Gastrocnemius medialis (tissue), 4 donors: ENCODE measurements at regions not wholly inside any gene's neighbourhood (a gene's known extent, or its start where the extent isn't known, plus 50 kb on each side); places are given as distances from the start of the nearest gene placed in this dataset.

Experiments
- ATAC-seq, 2 donors: fragments of 150-250 bp; one replicate each; pipeline ENCODE4 v1.9.1; 2016
- DNase-seq, 2 donors: peaks; one replicate each; pipeline ENCODE4 v3.0.0-alpha.2; 2019
- H3K27ac ChIP-seq, 4 donors: fragments of 200-600 bp; sonication (generic); 1 replicate in 1 of 4; 2 replicates in 3 of 4; pipeline ENCODE4 v1.5.1; 2016 to 2018; ENCODE audit warnings: mild to moderate bottlenecking in 2 of 4, moderate library complexity in 1 of 4
- H3K27me3 ChIP-seq, 3 donors: fragments of 200-600 bp; sonication (generic) in 2 of 3; 1 replicate in 1 of 3; 2 replicates in 2 of 3; pipeline versions ENCODE4 v1.5.1 to v1.6.0; 2016 to 2019; ENCODE audit warnings: mild to moderate bottlenecking in 1 of 3, moderate library complexity in 1 of 3
- H3K36me3 ChIP-seq, 2 donors: fragments of 200-600 bp; sonication (generic) in 1 of 2; one replicate each; pipeline ENCODE4 v1.5.1; 2017 to 2018
- H3K4me1 ChIP-seq, 2 donors: fragments of 200-600 bp; sonication (generic) in 1 of 2; one replicate each; pipeline ENCODE4 v1.5.1; 2016 to 2017; ENCODE audit warnings: mild to moderate bottlenecking in 2 of 2
- H3K4me3 ChIP-seq, 4 donors: fragments of 200-600 bp; sonication (generic) in 3 of 4; 1 replicate in 1 of 4; 2 replicates in 3 of 4; pipeline ENCODE4 v1.5.1; 2016 to 2019; ENCODE audit warnings: mild to moderate bottlenecking in 2 of 4
- H3K9me3 ChIP-seq, 3 donors: fragments of 200-600 bp; sonication (generic) in 2 of 3; 1 replicate in 1 of 3; 2 replicates in 2 of 3; pipeline ENCODE4 v1.5.1; 2016 to 2019
- CTCF ChIP-seq, 5 experiments: fragments of 450-650 bp in 3 of 5; fragments of 200-600 bp in 2 of 5; sonication (generic) in 2 of 5; IDR thresholded peaks in 4 of 5; conservative IDR thresholded peaks in 1 of 5; 1 replicate in 4 of 5; 2 replicates in 1 of 5; pipeline ENCODE4 v1.5.1; 2016 to 2019; ENCODE audit warnings: antibody characterized with exemption in 5 of 5, mild to moderate bottlenecking in 3 of 5, moderate library complexity in 3 of 5
- POLR2A ChIP-seq, 2 donors: fragments of 450-650 bp; IDR thresholded peaks; one replicate each; pipeline ENCODE4 v1.6.1; 2017; ENCODE audit warnings: antibody characterized with exemption in 2 of 2, mild to moderate bottlenecking in 2 of 2, moderate library complexity in 2 of 2
- in situ Hi-C, 4 donors: fragments of 200-750 bp; cut with MboI; loops; one replicate each; pipeline versions ENCODE4 v1.15.0 to v1.8.0; 2017; ENCODE audit warnings: low sequenced_read_pairs in 4 of 4
- intact Hi-C: fragments of 100-400 bp; cut with DNase I; formaldehyde crosslinking; loops from one replicate; pipeline ENCODE4 v1.15.1; 2023; ENCODE audit warnings: low total_unique reads

DNA sequence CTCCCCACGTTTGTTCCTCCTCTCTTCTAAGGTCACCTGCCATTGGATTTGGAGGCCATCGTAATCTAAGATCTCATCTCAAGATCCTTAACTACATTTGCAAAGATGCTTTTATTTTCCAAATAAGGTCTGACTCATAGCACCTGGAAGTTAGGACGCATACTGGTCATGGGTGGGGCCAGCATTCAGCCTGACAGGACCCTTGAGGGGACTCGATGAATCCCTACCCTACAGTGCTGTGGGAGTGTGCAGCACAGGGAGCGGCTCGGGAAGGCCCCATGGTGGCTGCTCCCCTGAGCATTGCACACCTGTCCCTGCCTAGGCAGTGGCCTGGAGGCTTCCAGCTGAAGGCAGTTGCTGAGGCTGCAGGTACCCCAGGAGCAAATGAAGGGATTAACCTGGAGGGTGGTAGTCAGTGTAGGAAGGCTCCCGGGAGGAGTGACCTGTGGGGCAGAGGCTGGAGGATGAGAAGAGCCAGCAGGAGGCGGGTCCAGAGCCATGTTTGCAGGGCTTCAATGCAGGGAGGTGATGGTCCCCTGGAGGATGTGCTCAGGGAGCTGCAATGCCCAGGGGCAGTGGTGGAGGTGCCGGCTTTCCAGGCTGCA lies 362.2 kb downstream of the CTTN start:
- in situ Hi-C loops: no loop called here
- no peak for DNase-seq
- H3K27me3 ChIP-seq: peaks cover 6 to 9% (median 8%) of the 10 kb centered on the region in 3 donors
- H3K4me1 ChIP-seq: no peaks in the 10 kb centered on the region
- no peaks in the 10 kb centered on the region for H3K36me3 ChIP-seq
- intact Hi-C loops: no loop called here
- TF ChIP-seq CTCF (IDR thresholded peaks at IDR 0.05 in 4 of 5, conservative IDR thresholded peaks at IDR 0.05 in 1 of 5) (no peak), POLR2A (IDR thresholded peaks at IDR 0.05) (no peak)
- no peak overlapping the region for H3K27ac ChIP-seq
- ATAC-seq: no peak
- no peaks in the 10 kb centered on the region for H3K9me3 ChIP-seq
- H3K4me3 ChIP-seq: no peak overlapping the region

DNA sequence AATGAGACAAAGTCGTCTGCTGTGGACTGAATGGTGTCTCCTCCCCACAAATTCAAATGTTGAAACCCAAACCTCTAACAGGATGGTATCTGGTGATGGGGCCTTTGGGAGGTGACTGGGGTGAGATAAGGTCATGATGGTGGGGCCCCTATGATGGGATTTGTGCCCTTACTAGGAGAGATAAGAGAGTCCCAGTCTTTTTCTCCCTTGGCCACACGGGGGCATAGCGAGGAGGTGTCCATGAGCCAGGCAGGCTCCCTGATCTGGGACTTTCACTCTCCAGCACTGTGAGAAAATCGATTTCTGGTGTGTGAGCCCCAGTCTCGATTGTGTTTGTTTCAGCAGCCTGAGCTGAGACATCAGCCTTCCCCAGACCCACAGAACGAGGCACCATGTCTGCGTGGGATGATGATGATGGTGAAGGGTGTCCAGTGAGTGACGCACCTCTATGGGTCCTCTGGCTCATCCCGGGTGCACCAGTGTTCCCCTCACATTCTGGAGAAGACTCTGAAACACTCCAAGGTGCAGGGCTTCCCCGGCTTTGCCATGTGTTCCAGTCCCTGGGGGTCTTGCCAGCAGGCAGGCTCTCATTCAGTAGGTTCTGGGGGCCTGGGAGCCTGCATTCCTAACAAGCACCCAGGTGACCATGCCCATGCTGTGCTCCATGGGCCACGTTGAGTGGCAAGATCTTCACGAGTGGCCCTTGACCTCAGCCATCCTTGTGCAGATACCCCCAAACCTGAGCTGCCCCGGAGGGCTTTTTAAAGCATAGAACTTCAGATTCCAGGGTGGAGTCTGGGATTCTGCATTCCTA lies 363.0 kb downstream of the CTTN start:
- TF ChIP-seq CTCF (IDR thresholded peaks at IDR 0.05 in 4 of 5, conservative IDR thresholded peaks at IDR 0.05 in 1 of 5) (no peak), POLR2A (IDR thresholded peaks at IDR 0.05) (no peak)
- Histone ChIP-seq H3K27ac (no peak overlapping the region), H3K9me3 (no peaks in the 10 kb centered on the region), H3K27me3 (peaks cover 0 to 7% (median 2%) of the 10 kb centered on the region in 3 donors), H3K4me3 (no peak overlapping the region), H3K36me3 (no peaks in the 10 kb centered on the region), H3K4me1 (no peaks in the 10 kb centered on the region)
- DNase-seq (no peak), ATAC-seq (no peak)
- in situ Hi-C loops (no loop called here), intact Hi-C loops (no loop called here)

- in situ Hi-C loops (no loop called here), intact Hi-C loops (no loop called here)
- no peak for DNase-seq
- Histone ChIP-seq H3K27me3 (peaks cover 0 to 4% (median 0%) of the 10 kb centered on the region in 3 donors), H3K4me3 (no peak overlapping the region), H3K36me3 (no peaks in the 10 kb centered on the region), H3K9me3 (no peaks in the 10 kb centered on the region), H3K27ac (no peak overlapping the region), H3K4me1 (no peaks in the 10 kb centered on the region)
- no peak for ATAC-seq
- no peak for TF ChIP-seq CTCF (IDR thresholded peaks at IDR 0.05 in 4 of 5, conservative IDR thresholded peaks at IDR 0.05 in 1 of 5)
- TF ChIP-seq POLR2A (IDR thresholded peaks at IDR 0.05): no peak
These were observed 363.6 kb downstream of the CTTN start for GRCh38 chr11:70761908-70762337.

DNA sequence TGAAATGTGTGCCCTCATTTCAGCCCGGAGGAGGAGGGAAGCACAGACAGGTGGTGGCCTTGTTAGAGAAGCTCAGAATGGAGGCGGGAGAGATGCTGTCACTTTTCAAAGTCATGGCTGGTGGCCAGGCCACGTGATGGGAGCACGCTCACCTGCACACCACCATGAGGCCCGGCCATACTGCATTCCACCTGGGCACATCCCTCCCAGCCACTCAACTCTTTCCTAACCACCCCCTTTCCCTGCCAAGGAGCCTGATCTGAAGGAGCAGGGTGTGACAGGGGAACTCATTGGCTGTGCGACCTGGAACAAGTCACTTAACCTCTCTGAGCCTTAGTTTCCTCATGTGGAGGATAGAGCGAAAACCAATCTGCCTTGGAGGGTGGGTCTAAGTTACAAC lies 364.5 kb downstream of the CTTN start:
- DNase-seq (no peak), ATAC-seq (no peak)
- H3K4me1 ChIP-seq: no peaks in the 10 kb centered on the region
- H3K27me3 ChIP-seq: peaks cover 0 to 4% (median 0%) of the 10 kb centered on the region in 3 donors
- in situ Hi-C loops (no loop called here), intact Hi-C loops (no loop called here)
- no peak overlapping the region for H3K27ac ChIP-seq
- no peaks in the 10 kb centered on the region for H3K9me3 ChIP-seq
- no peaks in the 10 kb centered on the region for H3K36me3 ChIP-seq
- TF ChIP-seq CTCF (IDR thresholded peaks at IDR 0.05 in 4 of 5, conservative IDR thresholded peaks at IDR 0.05 in 1 of 5) (no peak), POLR2A (IDR thresholded peaks at IDR 0.05) (no peak)
- H3K4me3 ChIP-seq: no peak overlapping the region
